ENCODE measurements at regions not wholly inside any gene's neighbourhood (a gene's known extent, or its start where the extent isn't known, plus 50 kb on each side); places are given as distances from the start of the nearest gene placed in this dataset.
"Not testable (repeated sequence)": the region's sequence is repeated elsewhere in the genome, so short reads cannot be mapped to it uniquely, and the experiment has no call there.

GRCh38 chr4:103306870-103307375 lies 108.8 kb upstream of the CENPE start:
- H3K36me3 Mint-ChIP-seq: peaks cover 2% of the 10 kb centered on the region
- peaks cover 1% of the 10 kb centered on the region for H3K27me3 Mint-ChIP-seq
- H3K9me3 Mint-ChIP-seq: peaks cover 4 to 7% (median 7%) of the 10 kb centered on the region in 3 donors
- H3K4me3 Mint-ChIP-seq: no peak overlapping the region
- H3K27ac Mint-ChIP-seq: no peak overlapping the region
- H3K4me1 Mint-ChIP-seq: no peaks in the 10 kb centered on the region

- H3K4me1 Mint-ChIP-seq: no peaks in the 10 kb centered on the region
- no peak overlapping the region for H3K4me3 Mint-ChIP-seq
- H3K9me3 Mint-ChIP-seq: peaks cover 3 to 4% (median 4%) of the 10 kb centered on the region in 3 donors
- no peaks in the 10 kb centered on the region for H3K36me3 Mint-ChIP-seq
- no peak overlapping the region for H3K27ac Mint-ChIP-seq
- H3K27me3 Mint-ChIP-seq: no peaks in the 10 kb centered on the region
These were observed 107.2 kb upstream of the CENPE start for GRCh38 chr4:103305355-103305754.

GRCh38 chr4:103303011-103303410 lies 104.9 kb upstream of the CENPE start:
- peaks cover 0 to 1% (median 0%) of the 10 kb centered on the region in 3 donors for H3K9me3 Mint-ChIP-seq
- H3K4me1 Mint-ChIP-seq: no peaks in the 10 kb centered on the region
- H3K27me3 Mint-ChIP-seq: no peaks in the 10 kb centered on the region
- H3K4me3 Mint-ChIP-seq: no peak overlapping the region
- H3K27ac Mint-ChIP-seq: no peak overlapping the region
- no peaks in the 10 kb centered on the region for H3K36me3 Mint-ChIP-seq

- peaks cover 0 to 4% (median 2%) of the 10 kb centered on the region in 3 donors for H3K9me3 Mint-ChIP-seq
- H3K36me3 Mint-ChIP-seq: no peaks in the 10 kb centered on the region
- H3K4me3 Mint-ChIP-seq: no peak overlapping the region
- no peaks in the 10 kb centered on the region for H3K4me1 Mint-ChIP-seq
- no peaks in the 10 kb centered on the region for H3K27me3 Mint-ChIP-seq
- H3K27ac Mint-ChIP-seq: no peak overlapping the region
These were observed 94.8 kb upstream of the CENPE start for GRCh38 chr4:103292959-103293358.

- Mint-ChIP-seq H3K36me3 (no peaks in the 10 kb centered on the region), H3K9me3 (peaks cover 0 to 4% (median 1%) of the 10 kb centered on the region in 3 donors), H3K4me1 (no peaks in the 10 kb centered on the region), H3K4me3 (no peak overlapping the region), H3K27me3 (no peaks in the 10 kb centered on the region), H3K27ac (no peak overlapping the region)
These were observed 94.2 kb upstream of the CENPE start for GRCh38 chr4:103292373-103292772.

- no peak overlapping the region for H3K4me3 Mint-ChIP-seq
- peaks cover 0 to 10% (median 0%) of the 10 kb centered on the region in 3 donors for H3K9me3 Mint-ChIP-seq
- H3K27ac Mint-ChIP-seq: no peak overlapping the region
- no peaks in the 10 kb centered on the region for H3K36me3 Mint-ChIP-seq
- H3K27me3 Mint-ChIP-seq: no peaks in the 10 kb centered on the region
- no peaks in the 10 kb centered on the region for H3K4me1 Mint-ChIP-seq
These were observed 91.0 kb upstream of the CENPE start for GRCh38 chr4:103289186-103289585.

GRCh38 chr4:103272174-103272573 lies 74.0 kb upstream of the CENPE start:
- Mint-ChIP-seq H3K27me3 (no peaks in the 10 kb centered on the region), H3K27ac (no peak overlapping the region), H3K9me3 (peaks cover 3 to 9% (median 3%) of the 10 kb centered on the region in 3 donors), H3K36me3 (no peaks in the 10 kb centered on the region), H3K4me3 (no peak overlapping the region), H3K4me1 (no peaks in the 10 kb centered on the region)

GRCh38 chr4:103268746-103269145 lies 70.6 kb upstream of the CENPE start:
- Mint-ChIP-seq H3K27ac (no peak overlapping the region), H3K27me3 (no peaks in the 10 kb centered on the region), H3K4me1 (no peaks in the 10 kb centered on the region), H3K4me3 (no peak overlapping the region), H3K9me3 (peaks cover 2 to 9% (median 5%) of the 10 kb centered on the region in 3 donors), H3K36me3 (no peaks in the 10 kb centered on the region)

- H3K4me3 Mint-ChIP-seq: no peak overlapping the region
- peaks cover 2% of the 10 kb centered on the region for H3K27me3 Mint-ChIP-seq
- peaks cover 0 to 5% (median 2%) of the 10 kb centered on the region in 3 donors for H3K9me3 Mint-ChIP-seq
- H3K27ac Mint-ChIP-seq: no peak overlapping the region
- H3K36me3 Mint-ChIP-seq: no peaks in the 10 kb centered on the region
- H3K4me1 Mint-ChIP-seq: no peaks in the 10 kb centered on the region
These were observed 66.8 kb upstream of the CENPE start for GRCh38 chr4:103264905-103265304.

GRCh38 chr4:103256068-103256467 lies 57.9 kb upstream of the CENPE start:
- not testable (repeated sequence) for H3K36me3 Mint-ChIP-seq

More at GRCh38 chr4:103256068-103256467, 57.9 kb upstream of the CENPE start:
- H3K27ac Mint-ChIP-seq, H3K4me3 Mint-ChIP-seq, H3K9me3 Mint-ChIP-seq, H3K4me1 Mint-ChIP-seq, H3K27me3 Mint-ChIP-seq: not testable (repeated sequence)

All from IgD-negative memory B cell (primary cell).